K562 (cell line): ENCODE measurements at regions not wholly inside any gene's neighbourhood (a gene's known extent, or its start where the extent isn't known, plus 50 kb on each side); places are given as distances from the start of the nearest gene placed in this dataset.

Experiments
- CREB1 ChIP-seq, 2 experiments: sonication (generic) in 1 of 2; formaldehyde crosslinking in 1 of 2; IDR thresholded peaks; 2 replicates each; pipeline versions ENCODE4 v1.6.1 to v1.8.0; 2012 to 2022; ENCODE audit warnings: inconsistent platforms in 1 of 2, mild to moderate bottlenecking in 1 of 2, missing genetic modification reagents in 1 of 2, moderate library complexity in 1 of 2
- CREB5 ChIP-seq: fragments of 250-450 bp; sonication (Bioruptor Pico); IDR thresholded peaks from 2 replicates; pipeline ENCODE4 v1.5.0; 2020; ENCODE audit warnings: mild to moderate bottlenecking
- CTBP1 ChIP-seq: fragments of 450-650 bp; IDR thresholded peaks from 2 replicates; pipeline ENCODE4 v1.6.1; 2016; ENCODE audit warnings: borderline replicate concordance
- EP300 ChIP-seq: IDR thresholded peaks from 2 replicates; pipeline ENCODE4 v1.6.1; 2012; ENCODE audit warnings: low read length, improper control_type of control experiment
- GABPB1 ChIP-seq: sonication (generic); formaldehyde crosslinking; IDR thresholded peaks from 2 replicates; pipeline ENCODE4 v1.8.0; 2022; ENCODE audit warnings: mild to moderate bottlenecking, missing genetic modification reagents
- HDAC3 ChIP-seq: fragments of 450-650 bp; IDR thresholded peaks from 2 replicates; pipeline ENCODE4 v1.6.1; 2018; ENCODE audit warnings: borderline replicate concordance, mild to moderate bottlenecking, moderate library complexity; ENCODE audit not compliant: partially characterized antibody
- HSF4 ChIP-seq: fragments of 250-450 bp; sonication (Bioruptor Pico); IDR thresholded peaks from 2 replicates; pipeline ENCODE4 v2.1.2; 2022; ENCODE audit warnings: mild to moderate bottlenecking, moderate library complexity, borderline replicate concordance
- JUND ChIP-seq, 2 experiments: IDR thresholded peaks; 2 replicates in 1 of 2; 3 replicates in 1 of 2; pipeline ENCODE4 v1.6.1; 2011; ENCODE audit warnings: borderline replicate concordance in 2 of 2, low read depth in 2 of 2, low read length in 2 of 2, improper control_type of control experiment in 1 of 2, missing biosample characterization in 1 of 2, missing genetic modification characterization in 1 of 2, missing genetic modification reagents in 1 of 2
- MTA1 ChIP-seq: fragments of 450-650 bp; IDR thresholded peaks from 2 replicates; pipeline ENCODE4 v1.6.1; 2017; ENCODE audit warnings: borderline replicate concordance
- MTA3 ChIP-seq: fragments of 450-650 bp; formaldehyde crosslinking; IDR thresholded peaks from 2 replicates; pipeline ENCODE4 v1.6.1; 2017; ENCODE audit warnings: mild to moderate bottlenecking, borderline replicate concordance
- NONO ChIP-seq, 2 experiments: fragments of 200-400 bp in 1 of 2; fragments of 450-650 bp in 1 of 2; formaldehyde crosslinking in 1 of 2; IDR thresholded peaks; 2 replicates each; pipeline ENCODE4 v1.6.1; 2017; ENCODE audit warnings: low read depth in 2 of 2, mild to moderate bottlenecking in 2 of 2, moderate library complexity in 2 of 2, low read length in 1 of 2
- POLR2AphosphoS5 ChIP-seq: IDR thresholded peaks from 2 replicates; pipeline ENCODE4 v1.6.1; 2011; ENCODE audit warnings: mild to moderate bottlenecking, low read depth, low read length, moderate library complexity; ENCODE audit not compliant: control insufficient read depth, insufficient read depth
- RAD51 ChIP-seq: fragments of 450-650 bp; IDR thresholded peaks from 2 replicates; pipeline ENCODE4 v1.7.1; 2016; ENCODE audit warnings: low read depth, mild to moderate bottlenecking, borderline replicate concordance
- RBM34 ChIP-seq: fragments of 200-400 bp; formaldehyde crosslinking; IDR thresholded peaks from 2 replicates; pipeline ENCODE4 v1.6.1; 2018; ENCODE audit warnings: low read length, borderline replicate concordance; ENCODE audit not compliant: insufficient read depth
- SMARCA5 ChIP-seq: fragments of 450-650 bp; IDR thresholded peaks from 2 replicates; pipeline ENCODE4 v1.6.1; 2016
- SPI1 ChIP-seq: IDR thresholded peaks from 2 replicates; pipeline ENCODE4 v1.6.1; 2011; ENCODE audit warnings: low read depth, low read length, control low read depth, borderline replicate concordance
- TEAD1 ChIP-seq, 2 experiments: fragments of 450-650 bp in 1 of 2; sonication (generic) in 1 of 2; formaldehyde crosslinking; IDR thresholded peaks; 2 replicates each; pipeline versions ENCODE4 v1.4.0 to v1.8.0; 2020 to 2022; ENCODE audit warnings: mild to moderate bottlenecking in 2 of 2, missing genetic modification reagents in 1 of 2
- YY1 ChIP-seq, 3 experiments: IDR thresholded peaks; 2 replicates each; pipeline ENCODE4 v1.6.1; 2011; ENCODE audit warnings: low read length in 2 of 3, mild to moderate bottlenecking in 2 of 3, moderate library complexity in 2 of 3, borderline replicate concordance in 1 of 3, control low read depth in 1 of 3, low read depth in 1 of 3; ENCODE audit not compliant: insufficient read depth in 3 of 3, insufficient replicate concordance in 2 of 3, control insufficient read depth in 1 of 3, insufficient read length in 1 of 3; ENCODE audit errors: extremely low read depth in 1 of 3
- ZMIZ1 ChIP-seq, 2 experiments: fragments of 150-350 bp in 1 of 2; IDR thresholded peaks; 2 replicates each; pipeline ENCODE4 v1.6.1; 2012 to 2016; ENCODE audit warnings: low read depth in 2 of 2, low read length in 2 of 2, mild to moderate bottlenecking in 1 of 2, moderate library complexity in 1 of 2
- ZNF12 ChIP-seq: sonication (generic); formaldehyde crosslinking; IDR thresholded peaks from 2 replicates; pipeline ENCODE4 v1.4.0; 2020; ENCODE audit warnings: mild to moderate bottlenecking, missing genetic modification reagents
- ZNF24 ChIP-seq: fragments of 450-650 bp; IDR thresholded peaks from 2 replicates; pipeline ENCODE4 v1.6.1; 2016

- TF ChIP-seq ZMIZ1 (IDR thresholded peaks at IDR 0.05; ENCODE audit: low read depth in 2 of 2, low read length in 2 of 2) (peak in 1 of 2 experiments; percentile 58; a peak in 1 of 4 replicates), ZNF24 (peak; percentile 64), MTA3 (peak; percentile 67; the same call in 1 of the 2 replicates), CTBP1 (peak; percentile 99), TEAD1 (CRISPR knock-in tag; IDR thresholded peaks at IDR 0.05) (peak; percentile 13 to 30; a peak in 1 of 4 replicates), ZNF12 (CRISPR knock-in tag) (0 out of 2 replicates have a peak, but pooled peaks have one; percentile 40), EP300 (peak; percentile 90), SPI1 (peak; percentile 46), HSF4 (CRISPR knock-in tag) (0 out of 2 replicates have a peak, but pooled peaks have one; percentile 62), RBM34 (no peak), YY1 (IDR thresholded peaks at IDR 0.05; ENCODE audit: borderline replicate concordance in 1 of 3, control insufficient read depth in 1 of 3, extremely low read depth in 1 of 3, insufficient read depth in 3 of 3, insufficient read length in 1 of 3, insufficient replicate concordance in 2 of 3, low read depth in 1 of 3, low read length in 2 of 3) (peak in 2 of 3 experiments; percentile 37 to 71), HDAC3 (peak; percentile 79), MTA1 (peak; percentile 90), SMARCA5 (peak; percentile 99), JUND (IDR thresholded peaks at IDR 0.05; ENCODE audit: borderline replicate concordance, low read depth, low read length) (peak; percentile 54), JUND (tag; IDR thresholded peaks at IDR 0.05; ENCODE audit: borderline replicate concordance, low read depth, low read length) (peak; percentile 62; the same call in 1 of the 3 replicates), CREB5 (CRISPR knock-in tag) (no peak), GABPB1 (CRISPR knock-in tag) (peak; percentile 55; the same call in 1 of the 2 replicates), NONO (IDR thresholded peaks at IDR 0.05; ENCODE audit: low read depth in 2 of 2, low read length in 1 of 2) (0 out of 4 replicates have a peak, but pooled peaks of 1 of the 2 experiments have one; percentile 53), CREB1 (IDR thresholded peaks at IDR 0.05) (peak; percentile 26; the same call in 1 of the 2 replicates), CREB1 (CRISPR knock-in tag; IDR thresholded peaks at IDR 0.05) (no peak), POLR2AphosphoS5 (peak; percentile 90), RAD51 (peak; percentile 68; the same call in 1 of the 2 replicates)
Observed at GRCh38 chr15:77737238-77738037, 104.7 kb upstream of the LINGO1 start (continued).
